ENCODE measurements at regions not wholly inside any gene's neighbourhood (a gene's known extent, or its start where the extent isn't known, plus 50 kb on each side); places are given as distances from the start of the nearest gene placed in this dataset.
A peak's percentile ranks its signal among the peaks of the same experiment; 100 is the strongest.

- TF ChIP-seq, protein P1, sequence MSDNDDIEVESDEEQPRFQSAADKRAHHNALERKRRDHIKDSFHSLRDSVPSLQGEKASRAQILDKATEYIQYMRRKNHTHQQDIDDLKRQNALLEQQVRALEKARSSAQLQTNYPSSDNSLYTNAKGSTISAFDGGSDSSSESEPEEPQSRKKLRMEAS (IDR thresholded peaks at IDR 0.05), result peak; percentile 77; the same call in 1 of the 2 replicates
- TF ChIP-seq NFYC (CRISPR knock-in tag; IDR thresholded peaks at IDR 0.05) (no peak), ZMAT3 (CRISPR knock-in tag; conservative IDR thresholded peaks at IDR 0.05) (no peak), ZNF512B (CRISPR knock-in tag; IDR thresholded peaks at IDR 0.05; ENCODE audit: borderline replicate concordance) (no peak), HNF4G (IDR thresholded peaks at IDR 0.05; ENCODE audit: borderline replicate concordance, low read depth, low read length) (no peak), HNF4G (CRISPR knock-in tag; IDR thresholded peaks at IDR 0.05; ENCODE audit: borderline replicate concordance, low read depth) (no peak), ZNF101 (CRISPR knock-in tag; IDR thresholded peaks at IDR 0.05; ENCODE audit: borderline replicate concordance, low read depth) (no peak), ZNF572 (CRISPR knock-in tag; IDR thresholded peaks at IDR 0.05) (no peak), THAP8 (CRISPR knock-in tag; IDR thresholded peaks at IDR 0.05; ENCODE audit: borderline replicate concordance) (no peak), PHF8 (CRISPR knock-in tag; IDR thresholded peaks at IDR 0.05) (no peak), EP300 (IDR thresholded peaks at IDR 0.05; ENCODE audit: low read depth in 2 of 2, low read length in 2 of 2) (peak in 1 of 2 experiments; percentile 66; a peak in 2 of 4 replicates), EP300 (CRISPR knock-in tag; IDR thresholded peaks at IDR 0.05; ENCODE audit: borderline replicate concordance) (peak; percentile 78; the same call in 1 of the 2 replicates), ONECUT2 (CRISPR knock-in tag; IDR thresholded peaks at IDR 0.05) (no peak), ATF7-NPFF (CRISPR knock-in tag; IDR thresholded peaks at IDR 0.05; ENCODE audit: low read depth) (no peak; the same call in 1 of the 2 replicates), TBX2 (CRISPR knock-in tag; IDR thresholded peaks at IDR 0.05; ENCODE audit: borderline replicate concordance) (peak; percentile 95), ZNF724P (CRISPR knock-in tag; IDR thresholded peaks at IDR 0.05; ENCODE audit: borderline replicate concordance) (no peak)
- TF ChIP-seq, protein P2, sequence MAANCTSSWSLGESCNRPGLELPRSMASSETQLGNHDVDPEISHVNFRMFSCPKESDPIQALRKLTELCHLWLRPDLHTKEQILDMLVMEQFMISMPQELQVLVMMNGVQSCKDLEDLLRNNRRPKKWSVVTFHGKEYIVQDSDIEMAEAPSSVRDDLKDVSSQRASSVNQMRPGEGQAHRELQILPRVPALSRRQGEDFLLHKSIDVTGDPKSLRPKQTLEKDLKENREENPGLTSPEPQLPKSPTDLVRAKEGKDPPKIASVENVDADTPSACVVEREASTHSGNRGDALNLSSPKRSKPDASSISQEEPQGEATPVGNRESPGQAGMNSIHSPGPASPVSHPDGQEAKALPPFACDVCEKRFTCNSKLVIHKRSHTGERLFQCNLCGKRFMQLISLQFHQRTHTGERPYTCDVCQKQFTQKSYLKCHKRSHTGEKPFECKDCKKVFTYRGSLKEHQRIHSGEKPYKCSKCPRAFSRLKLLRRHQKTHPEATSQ (CRISPR knock-in tag; IDR thresholded peaks at IDR 0.05; ENCODE audit: borderline replicate concordance), result peak; percentile 51; the same call in 1 of the 2 replicates
- TF ChIP-seq, protein P3, sequence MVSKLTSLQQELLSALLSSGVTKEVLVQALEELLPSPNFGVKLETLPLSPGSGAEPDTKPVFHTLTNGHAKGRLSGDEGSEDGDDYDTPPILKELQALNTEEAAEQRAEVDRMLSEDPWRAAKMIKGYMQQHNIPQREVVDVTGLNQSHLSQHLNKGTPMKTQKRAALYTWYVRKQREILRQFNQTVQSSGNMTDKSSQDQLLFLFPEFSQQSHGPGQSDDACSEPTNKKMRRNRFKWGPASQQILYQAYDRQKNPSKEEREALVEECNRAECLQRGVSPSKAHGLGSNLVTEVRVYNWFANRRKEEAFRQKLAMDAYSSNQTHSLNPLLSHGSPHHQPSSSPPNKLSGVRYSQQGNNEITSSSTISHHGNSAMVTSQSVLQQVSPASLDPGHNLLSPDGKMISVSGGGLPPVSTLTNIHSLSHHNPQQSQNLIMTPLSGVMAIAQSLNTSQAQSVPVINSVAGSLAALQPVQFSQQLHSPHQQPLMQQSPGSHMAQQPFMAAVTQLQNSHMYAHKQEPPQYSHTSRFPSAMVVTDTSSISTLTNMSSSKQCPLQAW (CRISPR knock-in tag; IDR thresholded peaks at IDR 0.05), result 0 out of 2 replicates have a peak, but pooled peaks have one; percentile 20
- TF ChIP-seq, protein P4, sequence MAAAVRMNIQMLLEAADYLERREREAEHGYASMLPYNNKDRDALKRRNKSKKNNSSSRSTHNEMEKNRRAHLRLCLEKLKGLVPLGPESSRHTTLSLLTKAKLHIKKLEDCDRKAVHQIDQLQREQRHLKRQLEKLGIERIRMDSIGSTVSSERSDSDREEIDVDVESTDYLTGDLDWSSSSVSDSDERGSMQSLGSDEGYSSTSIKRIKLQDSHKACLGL (CRISPR knock-in tag; IDR thresholded peaks at IDR 0.05), result no peak
- TF ChIP-seq, protein P5, sequence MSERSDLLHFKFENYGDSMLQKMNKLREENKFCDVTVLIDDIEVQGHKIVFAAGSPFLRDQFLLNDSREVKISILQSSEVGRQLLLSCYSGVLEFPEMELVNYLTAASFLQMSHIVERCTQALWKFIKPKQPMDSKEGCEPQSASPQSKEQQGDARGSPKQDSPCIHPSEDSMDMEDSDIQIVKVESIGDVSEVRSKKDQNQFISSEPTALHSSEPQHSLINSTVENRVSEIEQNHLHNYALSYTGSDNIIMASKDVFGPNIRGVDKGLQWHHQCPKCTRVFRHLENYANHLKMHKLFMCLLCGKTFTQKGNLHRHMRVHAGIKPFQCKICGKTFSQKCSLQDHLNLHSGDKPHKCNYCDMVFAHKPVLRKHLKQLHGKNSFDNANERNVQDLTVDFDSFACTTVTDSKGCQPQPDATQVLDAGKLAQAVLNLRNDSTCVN (CRISPR knock-in tag; IDR thresholded peaks at IDR 0.05; ENCODE audit: borderline replicate concordance), result no peak
These were observed 109.2 kb upstream of the FOXN2 start (continued) for GRCh38 chr2:48205137-48205798.
